ENCODE measurements at regions not wholly inside any gene's neighbourhood (a gene's known extent, or its start where the extent isn't known, plus 50 kb on each side); places are given as distances from the start of the nearest gene placed in this dataset.
"Not testable (repeated sequence)": the region's sequence is repeated elsewhere in the genome, so short reads cannot be mapped to it uniquely, and the experiment has no call there.

DNA sequence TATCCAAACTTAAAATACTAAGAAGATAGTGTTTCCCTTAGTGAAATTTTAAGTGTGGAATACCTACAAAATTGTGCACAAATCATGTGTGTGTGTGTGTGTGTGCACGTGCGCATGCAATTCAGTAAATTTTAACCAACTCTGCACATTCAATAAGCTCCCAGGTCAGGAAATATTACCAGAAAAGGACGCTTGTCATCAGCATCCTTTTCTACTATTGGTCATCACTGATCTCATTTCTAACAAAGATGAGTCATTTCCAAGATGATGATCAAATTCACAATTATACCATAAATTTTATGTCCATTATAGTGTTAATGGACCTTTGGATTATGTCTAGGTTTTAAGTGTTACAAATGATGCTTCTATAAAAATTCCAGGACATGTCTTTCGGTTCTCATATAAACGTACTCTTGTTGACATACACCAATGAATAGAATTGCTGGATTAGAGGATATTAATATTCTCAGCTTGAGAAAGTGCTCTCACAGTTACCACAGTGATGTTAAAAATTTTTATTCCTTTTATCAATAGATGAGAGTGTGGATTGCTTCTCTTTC is 560.9 kb upstream of the AGA start:
- no peak overlapping the region for H3K27ac ChIP-seq (ENCODE audit: low read depth, low read length)
- H3K36me3 ChIP-seq (ENCODE audit: control insufficient read depth, insufficient read depth, low read length), result no peaks in the 10 kb centered on the region
- no peaks in the 10 kb centered on the region for H3K4me1 ChIP-seq (ENCODE audit: control insufficient read depth, insufficient read depth, low read length)
- no peak for DNase-seq (ENCODE audit: low read depth in 4 of 6, low spot score in 6 of 6)
- peaks cover 4% of the 10 kb centered on the region for H3K9me3 ChIP-seq (ENCODE audit: control insufficient read depth, insufficient read depth, low read length)
- no CpG with 5 or more reads among the region's 5 CpGs for WGBS (ENCODE audit: insufficient coverage)
- no peak overlapping the region for H3K4me3 ChIP-seq (ENCODE audit: low read depth, low read length)
- no peaks in the 10 kb centered on the region for H3K27me3 ChIP-seq (ENCODE audit: control insufficient read depth, insufficient read depth, low read length)

DNA sequence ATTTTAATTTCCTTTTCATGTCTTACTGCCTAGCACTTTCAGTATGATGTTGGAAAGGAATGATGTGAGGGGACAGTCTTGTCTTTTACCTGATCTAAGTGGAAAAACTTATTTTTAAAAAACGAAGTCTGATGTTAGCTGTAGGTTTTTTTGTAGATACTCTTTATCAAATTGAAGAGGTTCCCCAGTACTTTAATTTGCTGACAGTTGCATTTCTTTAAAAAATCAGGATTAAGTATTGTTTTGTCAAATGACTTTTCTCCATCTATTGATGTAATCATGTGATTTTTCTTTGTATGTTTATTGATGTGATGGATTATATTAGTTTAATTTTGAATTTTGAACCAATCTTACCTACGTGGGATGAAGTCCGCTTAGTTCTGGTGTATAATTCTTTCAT is 568.4 kb upstream of the AGA start:
- no peaks in the 10 kb centered on the region for H3K27me3 ChIP-seq (ENCODE audit: control insufficient read depth, insufficient read depth, low read length)
- no CpG with 5 or more reads among the region's 3 CpGs for WGBS (ENCODE audit: insufficient coverage)
- peaks cover 4% of the 10 kb centered on the region for H3K9me3 ChIP-seq (ENCODE audit: control insufficient read depth, insufficient read depth, low read length)
- no peaks in the 10 kb centered on the region for H3K4me1 ChIP-seq (ENCODE audit: control insufficient read depth, insufficient read depth, low read length)
- DNase-seq (ENCODE audit: low read depth in 4 of 6, low spot score in 6 of 6), result no peak
- no peak overlapping the region for H3K4me3 ChIP-seq (ENCODE audit: low read depth, low read length)
- H3K36me3 ChIP-seq (ENCODE audit: control insufficient read depth, insufficient read depth, low read length), result no peaks in the 10 kb centered on the region
- H3K27ac ChIP-seq (ENCODE audit: low read depth, low read length), result no peak overlapping the region

DNA sequence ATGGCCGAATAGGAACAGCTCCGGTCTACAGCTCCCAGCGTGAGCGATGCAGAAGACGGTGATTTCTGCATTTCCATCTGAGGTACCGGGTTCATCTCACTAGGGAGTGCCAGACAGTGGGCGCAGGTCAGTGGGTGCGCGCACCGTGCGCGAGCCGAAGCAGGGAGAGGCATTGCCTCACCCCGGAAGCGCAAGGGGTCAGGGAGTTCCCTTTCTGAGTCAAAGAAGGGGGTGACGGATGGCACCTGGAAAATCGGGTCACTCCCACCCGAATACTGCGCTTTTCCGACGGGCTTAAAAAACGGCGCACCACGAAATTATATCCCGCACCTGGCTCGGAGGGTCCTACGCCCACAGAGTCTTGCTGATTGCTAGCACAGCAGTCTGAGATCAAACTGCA is 572.8 kb upstream of the AGA start:
- not testable (repeated sequence) for H3K27ac ChIP-seq (ENCODE audit: low read depth, low read length); H3K36me3 ChIP-seq (ENCODE audit: control insufficient read depth, insufficient read depth, low read length); H3K27me3 ChIP-seq (ENCODE audit: control insufficient read depth, insufficient read depth, low read length); H3K4me1 ChIP-seq (ENCODE audit: control insufficient read depth, insufficient read depth, low read length); H3K9me3 ChIP-seq (ENCODE audit: control insufficient read depth, insufficient read depth, low read length); DNase-seq (ENCODE audit: low read depth in 4 of 6, low spot score in 6 of 6); H3K4me3 ChIP-seq (ENCODE audit: low read depth, low read length)
- WGBS (ENCODE audit: insufficient coverage), result 96% methylated on average over 12 of the region's 27 CpGs

DNA sequence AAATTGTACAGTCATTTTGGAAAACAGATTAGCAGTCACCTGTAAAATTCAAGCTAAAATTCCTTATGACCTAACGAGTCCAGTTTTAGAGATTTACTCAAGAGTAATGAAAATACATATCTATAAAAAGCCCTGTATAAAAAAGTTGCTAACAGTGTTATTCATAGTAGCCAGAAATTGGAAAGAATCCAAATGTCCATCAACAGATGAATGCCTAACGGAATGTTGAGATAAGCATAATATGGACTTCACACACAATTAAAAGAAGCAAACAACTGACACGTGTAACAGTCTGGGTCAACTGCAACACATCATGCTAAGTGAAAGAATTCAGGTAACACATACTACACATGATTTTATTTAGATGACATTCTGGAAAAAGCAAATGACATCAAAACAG is 584.8 kb upstream of the AGA start:
- Histone ChIP-seq H3K9me3 (ENCODE audit: control insufficient read depth, insufficient read depth, low read length) (no peaks in the 10 kb centered on the region), H3K4me3 (ENCODE audit: low read depth, low read length) (no peak overlapping the region), H3K27ac (ENCODE audit: low read depth, low read length) (no peak overlapping the region), H3K4me1 (ENCODE audit: control insufficient read depth, insufficient read depth, low read length) (no peaks in the 10 kb centered on the region), H3K27me3 (ENCODE audit: control insufficient read depth, insufficient read depth, low read length) (no peaks in the 10 kb centered on the region), H3K36me3 (ENCODE audit: control insufficient read depth, insufficient read depth, low read length) (no peaks in the 10 kb centered on the region)
- no CpG with 5 or more reads among the region's 3 CpGs for WGBS (ENCODE audit: insufficient coverage)
- DNase-seq (ENCODE audit: low read depth in 4 of 6, low spot score in 6 of 6), result no peak

DNA sequence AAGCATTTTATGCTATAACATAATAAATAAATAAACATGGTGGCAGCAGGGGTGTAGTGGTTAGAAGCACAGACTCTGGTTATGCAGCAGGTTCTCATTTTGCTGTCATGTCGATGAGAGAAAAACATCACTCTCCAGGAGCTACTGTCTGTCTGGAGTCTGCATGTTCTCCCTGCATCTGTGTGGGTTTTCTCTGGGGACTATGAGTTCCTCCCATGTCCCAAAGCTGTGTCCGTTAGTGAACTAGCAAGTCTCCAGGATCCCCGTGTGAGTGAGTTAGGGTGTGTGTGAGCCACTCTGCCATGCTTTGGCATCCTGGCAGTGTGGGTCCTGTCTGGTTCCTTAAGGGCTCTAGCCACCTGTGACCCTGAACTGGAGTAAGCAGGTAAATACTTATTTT is 585.6 kb upstream of the AGA start:
- Histone ChIP-seq H3K4me1 (ENCODE audit: control insufficient read depth, insufficient read depth, low read length) (no peaks in the 10 kb centered on the region), H3K36me3 (ENCODE audit: control insufficient read depth, insufficient read depth, low read length) (no peaks in the 10 kb centered on the region), H3K27ac (ENCODE audit: low read depth, low read length) (no peak overlapping the region), H3K4me3 (ENCODE audit: low read depth, low read length) (no peak overlapping the region), H3K9me3 (ENCODE audit: control insufficient read depth, insufficient read depth, low read length) (no peaks in the 10 kb centered on the region), H3K27me3 (ENCODE audit: control insufficient read depth, insufficient read depth, low read length) (no peaks in the 10 kb centered on the region)
- DNase-seq (ENCODE audit: low read depth in 4 of 6, low spot score in 6 of 6), result no peak
- WGBS (ENCODE audit: insufficient coverage), result 88% methylated on average over 3 of the region's 3 CpGs

DNA sequence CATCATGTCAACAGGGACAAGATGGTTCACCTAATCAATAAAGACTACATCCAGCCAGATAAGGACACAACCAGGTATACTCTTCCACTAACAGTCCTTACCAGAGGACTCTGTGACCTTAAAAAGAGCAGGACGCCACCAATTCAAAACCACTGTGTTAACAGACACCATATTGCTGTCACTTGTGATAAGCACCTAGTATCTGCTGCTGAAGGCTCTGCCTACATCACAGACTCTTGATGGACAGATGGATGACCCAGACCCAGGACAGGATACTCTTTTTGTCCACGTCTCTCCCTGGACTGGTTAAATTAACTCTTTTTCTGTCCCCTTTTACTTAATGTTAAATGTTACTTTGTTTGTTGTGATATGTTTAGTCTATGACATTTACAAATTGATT is 586.2 kb upstream of the AGA start:
- DNase-seq (ENCODE audit: low read depth in 4 of 6, low spot score in 6 of 6), result no peak
- no peaks in the 10 kb centered on the region for H3K27me3 ChIP-seq (ENCODE audit: control insufficient read depth, insufficient read depth, low read length)
- no peak overlapping the region for H3K4me3 ChIP-seq (ENCODE audit: low read depth, low read length)
- no peaks in the 10 kb centered on the region for H3K36me3 ChIP-seq (ENCODE audit: control insufficient read depth, insufficient read depth, low read length)
- H3K27ac ChIP-seq (ENCODE audit: low read depth, low read length), result no peak overlapping the region
- no peaks in the 10 kb centered on the region for H3K9me3 ChIP-seq (ENCODE audit: control insufficient read depth, insufficient read depth, low read length)
- 100% methylated on average over 1 of the region's 2 CpGs for WGBS (ENCODE audit: insufficient coverage)
- H3K4me1 ChIP-seq (ENCODE audit: control insufficient read depth, insufficient read depth, low read length), result no peaks in the 10 kb centered on the region

DNA sequence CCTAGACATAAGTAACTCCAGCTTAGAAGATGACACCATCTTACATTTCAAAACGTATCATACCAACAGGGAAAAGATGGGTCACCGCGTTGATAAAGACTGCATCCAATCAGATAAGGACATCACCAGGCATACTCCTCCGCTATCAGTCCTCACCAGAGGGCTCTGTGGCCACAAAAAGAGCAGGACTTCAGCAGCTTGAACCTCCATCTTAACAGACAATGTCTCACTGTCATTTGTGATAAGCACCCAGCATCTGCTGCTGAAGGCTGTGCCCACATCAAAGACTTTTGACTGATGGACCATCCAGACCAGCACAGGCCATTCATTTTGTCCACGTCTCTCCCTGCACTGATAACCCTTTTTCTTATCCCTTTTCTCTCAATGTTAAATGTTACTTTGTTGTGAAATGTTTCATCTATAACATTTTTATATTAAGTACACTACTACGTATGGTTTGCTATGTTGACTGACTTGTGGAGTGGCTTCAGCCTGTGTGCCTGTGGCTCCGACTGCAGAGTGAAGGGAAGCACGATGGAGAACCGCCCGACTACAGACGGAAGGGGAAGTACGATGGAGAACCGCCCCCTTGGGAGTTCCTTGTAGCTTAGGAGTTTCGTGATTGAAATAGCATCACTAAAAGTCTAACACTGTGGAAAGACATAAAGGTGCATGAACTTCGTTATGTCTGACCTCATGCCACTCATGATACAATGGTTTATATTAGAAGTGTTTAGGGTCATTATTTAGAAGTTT is 595.4 kb upstream of the AGA start:
- Histone ChIP-seq H3K27me3 (ENCODE audit: control insufficient read depth, insufficient read depth, low read length) (no peaks in the 10 kb centered on the region), H3K27ac (ENCODE audit: low read depth, low read length) (no peak overlapping the region), H3K4me3 (ENCODE audit: low read depth, low read length) (no peak overlapping the region), H3K4me1 (ENCODE audit: control insufficient read depth, insufficient read depth, low read length) (no peaks in the 10 kb centered on the region), H3K36me3 (ENCODE audit: control insufficient read depth, insufficient read depth, low read length) (no peaks in the 10 kb centered on the region), H3K9me3 (ENCODE audit: control insufficient read depth, insufficient read depth, low read length) (no peaks in the 10 kb centered on the region)
- no peak for DNase-seq (ENCODE audit: low read depth in 4 of 6, low spot score in 6 of 6)
- WGBS (ENCODE audit: insufficient coverage), result 92% methylated on average over 12 of the region's 15 CpGs

DNA sequence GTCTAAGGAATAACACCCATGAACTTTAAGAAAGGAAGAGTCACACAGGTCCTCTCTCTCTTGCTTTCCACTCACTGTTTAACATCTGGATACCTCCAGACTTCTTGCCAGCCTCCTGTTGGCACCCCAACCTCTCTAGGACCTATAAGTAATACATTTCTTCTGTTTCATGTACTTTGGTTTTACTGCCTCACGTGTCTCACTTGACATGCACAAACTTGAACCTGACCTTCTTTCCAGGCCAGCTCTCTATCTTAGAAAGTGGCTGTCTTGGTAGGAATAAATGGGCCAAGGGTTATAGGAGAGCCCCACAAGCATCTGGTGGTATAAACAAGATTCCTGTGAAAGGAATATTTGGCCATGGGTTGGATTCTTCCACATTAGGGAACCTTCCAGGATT is 614.8 kb upstream of the AGA start:
- no peaks in the 10 kb centered on the region for H3K27me3 ChIP-seq (ENCODE audit: control insufficient read depth, insufficient read depth, low read length)
- H3K4me3 ChIP-seq (ENCODE audit: low read depth, low read length), result no peak overlapping the region
- H3K36me3 ChIP-seq (ENCODE audit: control insufficient read depth, insufficient read depth, low read length), result no peaks in the 10 kb centered on the region
- H3K4me1 ChIP-seq (ENCODE audit: control insufficient read depth, insufficient read depth, low read length), result no peaks in the 10 kb centered on the region
- peaks cover under 1% of the 10 kb centered on the region for H3K9me3 ChIP-seq (ENCODE audit: control insufficient read depth, insufficient read depth, low read length)
- H3K27ac ChIP-seq (ENCODE audit: low read depth, low read length), result no peak overlapping the region
- DNase-seq (ENCODE audit: low read depth in 4 of 6, low spot score in 6 of 6), result no peak
- no CpG with 5 or more reads among the region's 1 CpG for WGBS (ENCODE audit: insufficient coverage)

DNA sequence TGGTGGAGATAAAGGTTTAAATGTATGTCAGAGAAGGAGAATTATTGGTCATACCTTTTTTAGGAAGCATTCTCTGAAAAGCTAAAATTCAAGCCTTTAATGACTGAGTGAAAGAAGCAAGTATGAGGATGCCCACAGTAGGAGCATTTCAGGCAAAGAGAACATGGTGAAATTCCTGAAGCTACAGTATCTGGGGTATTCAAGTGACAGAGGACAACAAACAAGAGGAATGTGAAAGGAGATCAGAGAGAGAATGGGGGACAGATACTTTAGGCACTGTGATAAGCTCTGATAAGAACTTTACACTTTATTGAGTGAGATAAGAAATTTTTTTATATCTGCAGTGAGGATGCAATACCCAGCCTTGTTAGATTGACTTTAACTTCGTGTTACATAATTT is 621.3 kb upstream of the AGA start:
- no peaks in the 10 kb centered on the region for H3K4me1 ChIP-seq (ENCODE audit: control insufficient read depth, insufficient read depth, low read length)
- WGBS (ENCODE audit: insufficient coverage), result no CpG with 5 or more reads among the region's 1 CpG
- H3K4me3 ChIP-seq (ENCODE audit: low read depth, low read length), result no peak overlapping the region
- DNase-seq (ENCODE audit: low read depth in 4 of 6, low spot score in 6 of 6), result no peak
- H3K27ac ChIP-seq (ENCODE audit: low read depth, low read length), result no peak overlapping the region
- H3K9me3 ChIP-seq (ENCODE audit: control insufficient read depth, insufficient read depth, low read length), result no peaks in the 10 kb centered on the region
- H3K27me3 ChIP-seq (ENCODE audit: control insufficient read depth, insufficient read depth, low read length), result no peaks in the 10 kb centered on the region
- no peaks in the 10 kb centered on the region for H3K36me3 ChIP-seq (ENCODE audit: control insufficient read depth, insufficient read depth, low read length)

DNA sequence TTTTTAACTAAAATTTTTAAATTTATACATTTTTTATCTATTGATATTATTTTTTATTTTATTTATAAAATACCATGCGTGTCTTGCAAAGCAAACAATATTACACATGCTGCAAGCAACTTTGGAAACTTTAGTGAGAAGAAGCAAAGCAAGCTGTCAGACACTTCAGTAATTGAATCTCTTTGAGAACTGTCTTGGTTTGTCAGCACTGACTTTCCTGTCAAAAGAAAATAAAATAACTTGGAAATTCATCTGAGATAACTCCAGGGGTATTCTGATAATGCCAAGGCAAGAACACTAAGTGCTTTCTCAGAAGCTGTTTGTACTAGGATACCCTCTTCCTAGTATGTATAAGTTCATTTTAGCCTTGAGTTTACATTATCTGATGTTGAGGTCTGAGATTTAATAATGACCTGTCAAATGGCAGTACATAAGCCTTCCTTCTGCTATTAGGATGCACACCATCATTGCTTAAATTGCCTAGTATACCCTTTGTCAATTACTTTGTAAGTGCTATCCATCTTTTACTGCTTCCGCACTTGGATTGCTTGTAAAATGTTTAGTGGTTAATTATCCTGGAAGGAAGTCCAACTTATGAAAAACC is 624.2 kb upstream of the AGA start:
- Histone ChIP-seq H3K4me3 (ENCODE audit: low read depth, low read length) (no peak overlapping the region), H3K36me3 (ENCODE audit: control insufficient read depth, insufficient read depth, low read length) (no peaks in the 10 kb centered on the region), H3K9me3 (ENCODE audit: control insufficient read depth, insufficient read depth, low read length) (no peaks in the 10 kb centered on the region), H3K27ac (ENCODE audit: low read depth, low read length) (no peak overlapping the region), H3K27me3 (ENCODE audit: control insufficient read depth, insufficient read depth, low read length) (no peaks in the 10 kb centered on the region), H3K4me1 (ENCODE audit: control insufficient read depth, insufficient read depth, low read length) (no peaks in the 10 kb centered on the region)
- no peak for DNase-seq (ENCODE audit: low read depth in 4 of 6, low spot score in 6 of 6)
- no CpG with 5 or more reads among the region's 2 CpGs for WGBS (ENCODE audit: insufficient coverage)

Data from spinal cord (tissue), 9 donors.